GM12872 (cell line): ENCODE measurements at regions not wholly inside any gene's neighbourhood (a gene's known extent, or its start where the extent isn't known, plus 50 kb on each side); places are given as distances from the start of the nearest gene placed in this dataset.

Source experiments
- TF ChIP-seq, protein P1 (sequence below): IDR thresholded peaks from 3 replicates; pipeline ENCODE4 v1.5.1; 2011; ENCODE audit warnings: low read depth, mild to moderate bottlenecking, low read length, moderate library complexity; ENCODE audit not compliant: insufficient read depth

DNA sequence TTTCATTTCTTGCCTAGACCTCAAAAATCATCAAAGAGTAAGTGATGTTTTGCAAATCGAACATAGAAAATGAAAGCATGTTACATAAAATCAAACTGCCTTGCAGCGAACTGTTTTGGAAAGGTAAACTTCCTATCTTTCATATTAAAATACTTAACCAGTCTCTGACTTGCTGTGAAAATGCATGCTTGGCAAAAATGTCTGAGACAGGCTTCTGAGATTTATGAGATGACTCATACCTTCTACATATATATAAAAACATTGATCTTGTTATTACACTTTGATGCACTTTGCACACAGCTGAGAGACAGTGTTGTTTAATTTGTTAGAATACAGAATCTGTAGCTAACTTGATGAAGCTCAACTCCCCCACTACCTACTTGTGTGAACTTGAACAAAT is 179.1 kb downstream of the KITLG start:
- TF ChIP-seq, protein P1, sequence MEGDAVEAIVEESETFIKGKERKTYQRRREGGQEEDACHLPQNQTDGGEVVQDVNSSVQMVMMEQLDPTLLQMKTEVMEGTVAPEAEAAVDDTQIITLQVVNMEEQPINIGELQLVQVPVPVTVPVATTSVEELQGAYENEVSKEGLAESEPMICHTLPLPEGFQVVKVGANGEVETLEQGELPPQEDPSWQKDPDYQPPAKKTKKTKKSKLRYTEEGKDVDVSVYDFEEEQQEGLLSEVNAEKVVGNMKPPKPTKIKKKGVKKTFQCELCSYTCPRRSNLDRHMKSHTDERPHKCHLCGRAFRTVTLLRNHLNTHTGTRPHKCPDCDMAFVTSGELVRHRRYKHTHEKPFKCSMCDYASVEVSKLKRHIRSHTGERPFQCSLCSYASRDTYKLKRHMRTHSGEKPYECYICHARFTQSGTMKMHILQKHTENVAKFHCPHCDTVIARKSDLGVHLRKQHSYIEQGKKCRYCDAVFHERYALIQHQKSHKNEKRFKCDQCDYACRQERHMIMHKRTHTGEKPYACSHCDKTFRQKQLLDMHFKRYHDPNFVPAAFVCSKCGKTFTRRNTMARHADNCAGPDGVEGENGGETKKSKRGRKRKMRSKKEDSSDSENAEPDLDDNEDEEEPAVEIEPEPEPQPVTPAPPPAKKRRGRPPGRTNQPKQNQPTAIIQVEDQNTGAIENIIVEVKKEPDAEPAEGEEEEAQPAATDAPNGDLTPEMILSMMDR: no peak

DNA sequence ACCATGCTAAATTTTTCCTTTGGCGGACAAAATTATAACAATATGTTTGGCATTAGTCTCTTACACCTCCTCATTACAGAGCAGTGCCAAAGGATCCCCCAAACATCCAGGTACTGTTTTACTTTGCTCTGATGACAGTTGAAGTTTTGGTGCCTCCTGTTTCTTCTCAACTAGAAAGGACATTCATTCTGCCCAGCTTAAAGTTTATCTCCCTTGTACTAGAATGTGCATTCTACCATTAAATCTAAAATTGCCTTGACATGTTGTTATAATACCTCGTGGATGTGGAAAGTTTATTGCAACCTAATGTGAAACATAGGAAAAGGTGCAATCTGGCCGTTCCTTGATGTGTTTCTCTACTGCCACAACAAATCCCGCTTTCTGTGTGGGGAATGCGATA is 173.4 kb downstream of the KITLG start:
- TF ChIP-seq, protein P1: no peak

DNA sequence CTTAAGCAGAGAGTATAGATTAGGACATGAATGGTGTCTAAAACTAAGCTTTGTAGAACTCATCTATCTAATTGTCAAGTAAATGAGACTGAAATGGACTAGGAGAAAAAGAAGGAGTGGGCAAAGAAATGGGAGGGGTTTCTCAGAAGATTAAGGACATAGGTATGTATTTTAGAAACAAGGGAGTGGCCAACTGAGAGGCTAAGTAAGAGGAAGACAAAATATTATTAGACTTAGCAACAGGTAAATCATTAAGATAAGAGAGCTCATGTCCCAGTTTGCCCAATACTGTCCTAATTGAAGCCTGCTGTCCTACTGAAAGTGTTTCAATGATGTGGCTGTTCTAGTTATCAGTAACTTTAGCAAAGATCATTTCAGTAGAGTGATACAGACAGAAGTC is 171.4 kb downstream of the KITLG start:
- TF ChIP-seq, protein P1: no peak

DNA sequence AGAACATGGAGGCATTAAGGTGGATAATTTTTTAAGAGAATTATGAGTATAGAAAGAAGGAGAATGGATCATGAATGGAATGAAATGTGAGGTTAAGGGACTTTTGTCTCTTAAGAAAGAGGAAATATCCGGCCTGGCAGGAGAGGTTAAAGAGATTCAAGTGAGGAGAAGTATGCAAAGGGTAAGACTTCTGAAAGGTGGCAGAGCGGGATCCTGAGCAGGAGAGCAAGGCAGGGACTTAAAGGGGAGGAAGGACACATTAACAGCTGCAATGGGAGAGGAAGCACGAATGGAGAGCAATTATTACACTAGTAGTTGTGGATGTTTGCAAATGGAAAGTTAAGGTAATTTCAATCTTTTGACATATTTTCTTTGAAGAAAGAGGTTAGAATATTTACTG is 171.0 kb downstream of the KITLG start:
- TF ChIP-seq, protein P1: no peak

DNA sequence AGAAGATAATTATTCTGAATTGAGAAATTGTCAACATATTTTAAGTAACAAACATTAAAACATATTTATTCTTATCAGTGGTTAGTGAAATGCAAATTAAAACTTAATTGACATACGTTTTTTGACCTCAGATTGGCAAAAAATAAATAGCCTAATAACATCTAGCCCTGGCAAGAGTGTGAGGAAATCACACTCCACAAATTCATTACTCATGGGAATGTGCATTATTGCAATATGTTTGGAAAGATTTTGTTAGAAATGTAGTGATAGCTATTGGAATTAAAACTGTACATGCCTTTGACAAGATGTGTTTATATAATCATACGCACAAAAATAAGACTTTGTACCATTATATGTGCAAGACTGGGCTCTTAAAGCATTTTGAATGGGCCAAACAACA is 168.6 kb downstream of the KITLG start:
- TF ChIP-seq, protein P1: no peak

DNA sequence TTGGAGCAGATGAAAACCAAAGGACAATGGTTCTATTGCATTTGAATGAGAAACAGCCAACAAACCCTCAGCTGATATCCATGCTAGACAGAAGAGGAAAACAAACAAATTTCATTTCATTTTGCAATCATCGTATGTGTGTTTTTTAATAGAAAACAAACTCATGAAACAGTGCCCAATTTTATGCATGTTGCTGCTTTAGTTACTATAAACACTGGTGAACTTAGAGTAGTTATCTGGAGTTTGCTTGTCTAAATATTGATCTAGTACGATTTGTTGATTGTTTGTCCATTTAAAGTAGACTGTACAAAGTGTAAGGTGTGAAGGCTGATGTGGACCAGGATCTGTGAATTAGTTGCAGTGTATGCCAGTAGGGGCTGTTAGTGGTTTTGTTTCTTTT is 166.6 kb downstream of the KITLG start:
- TF ChIP-seq, protein P1: no peak

DNA sequence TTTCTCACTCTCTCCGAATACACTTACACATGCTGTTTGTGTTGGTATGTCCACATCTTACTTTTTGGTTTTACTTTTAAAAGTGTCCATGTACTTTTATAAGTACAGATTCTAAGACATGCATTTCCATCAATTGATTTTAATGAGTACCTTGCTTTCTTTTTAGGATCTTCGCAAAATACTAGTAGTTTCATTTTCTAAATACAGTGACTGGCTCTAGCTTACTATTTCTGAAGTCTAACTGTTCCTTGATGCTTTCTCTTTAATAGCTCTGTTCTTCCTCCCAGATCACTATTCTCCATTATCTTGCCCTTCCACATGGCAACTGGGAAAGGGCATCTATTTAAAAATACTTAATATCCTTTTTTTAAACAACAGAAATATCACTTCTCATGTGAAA is 164.1 kb downstream of the KITLG start:
- TF ChIP-seq, protein P1: no peak

DNA sequence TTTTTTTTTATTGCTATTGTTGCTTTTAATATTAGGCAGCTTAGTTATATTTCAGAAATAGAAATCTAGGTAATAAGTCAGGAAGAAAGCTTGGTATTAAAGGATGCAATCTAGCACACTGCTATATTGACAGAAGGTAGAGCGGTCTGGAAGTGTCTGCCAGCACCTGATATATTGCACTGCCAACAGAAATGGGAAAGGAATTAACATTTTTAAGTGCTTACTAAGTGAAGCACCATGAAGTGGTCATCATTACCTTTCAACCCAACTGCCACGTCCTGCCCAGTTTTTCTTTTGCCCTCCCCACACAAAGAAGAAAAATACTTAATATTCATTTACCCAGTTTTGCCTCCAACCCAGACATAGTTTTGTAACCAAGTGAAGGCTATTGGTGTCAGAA is 163.5 kb downstream of the KITLG start:
- TF ChIP-seq, protein P1: no peak
